ENCODE measurements at regions not wholly inside any gene's neighbourhood (a gene's known extent, or its start where the extent isn't known, plus 50 kb on each side); places are given as distances from the start of the nearest gene placed in this dataset.

DNA sequence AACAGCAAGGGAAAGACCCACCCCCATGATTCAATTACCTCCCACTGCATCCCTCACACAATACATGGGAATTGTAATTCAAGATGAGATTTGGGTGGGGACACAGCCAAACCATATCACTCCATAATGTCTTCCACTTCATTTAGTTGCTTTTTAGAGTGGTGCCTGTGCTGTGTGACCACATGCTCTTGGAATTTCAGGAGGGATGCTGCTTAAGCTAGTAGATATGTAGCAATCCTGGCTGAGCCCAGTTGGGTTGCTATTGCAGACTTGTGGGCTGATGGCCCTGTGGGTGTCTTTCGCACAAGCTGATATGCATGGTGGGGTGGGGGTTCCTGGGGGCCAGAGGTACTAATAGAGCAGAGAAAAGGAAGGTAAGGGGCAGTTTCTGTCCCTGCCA, 160.4 kb upstream of the SYT6 start:
- DNase-seq (ENCODE audit: low spot score) = no peak

DNA sequence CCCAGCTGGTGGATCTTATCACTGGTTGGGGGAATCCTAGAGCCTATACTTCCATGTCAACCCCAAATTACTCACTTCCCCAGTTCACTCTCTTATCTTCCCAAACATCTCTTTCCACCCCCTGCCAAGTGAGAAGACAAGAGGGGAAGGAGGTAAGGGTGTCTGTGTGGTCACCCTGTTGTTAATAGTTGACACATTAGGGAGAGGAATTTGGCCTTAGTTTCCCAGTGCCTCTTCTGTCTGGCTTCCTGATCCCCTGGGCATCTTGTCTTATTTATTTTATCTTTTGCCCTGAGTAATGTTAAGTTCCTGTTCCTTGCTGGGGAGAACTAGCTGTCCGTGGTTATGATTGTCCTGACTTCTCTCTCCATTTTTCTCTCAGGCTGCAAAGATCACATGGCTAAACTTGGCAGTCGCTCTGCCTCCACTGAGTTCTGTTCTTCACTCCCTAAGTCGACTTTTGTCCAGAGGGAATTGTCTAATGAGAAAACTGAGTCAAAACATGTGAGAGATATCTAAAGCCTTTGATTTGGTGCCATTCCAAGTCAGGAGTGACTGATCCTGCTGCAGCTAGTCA, 157.1 kb upstream of the SYT6 start:
- DNase-seq (ENCODE audit: low spot score) = no peak

- no peak for DNase-seq (ENCODE audit: low spot score)
Measured at GRCh38 chr1:114302821-114303220, 149.2 kb upstream of the SYT6 start.

- no peak for DNase-seq (ENCODE audit: low spot score)
Measured at GRCh38 chr1:114299331-114299975, 145.8 kb upstream of the SYT6 start.

- no peak for DNase-seq (ENCODE audit: low spot score)
Measured at GRCh38 chr1:114298008-114298407, 144.3 kb upstream of the SYT6 start.

DNA sequence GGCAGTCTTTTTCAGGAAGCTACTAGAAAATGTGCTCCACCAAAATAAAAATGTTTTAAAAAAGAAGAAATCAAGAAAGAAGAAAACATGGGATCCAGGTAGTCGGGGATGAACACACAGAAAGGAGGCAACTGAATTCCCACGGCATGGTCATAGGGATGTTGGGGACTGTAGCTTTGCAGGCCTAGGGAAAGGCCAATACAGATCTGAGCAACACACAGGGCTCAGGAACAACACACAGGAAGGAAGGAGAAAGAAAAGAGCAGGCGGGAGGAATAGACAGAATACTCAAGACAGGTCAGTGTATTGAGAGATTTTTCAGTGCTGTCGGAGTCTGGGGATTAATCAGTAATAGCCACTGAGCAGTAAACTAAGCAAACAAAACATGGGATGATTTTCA, 142.7 kb upstream of the SYT6 start:
- DNase-seq (ENCODE audit: low spot score) = no peak

DNA sequence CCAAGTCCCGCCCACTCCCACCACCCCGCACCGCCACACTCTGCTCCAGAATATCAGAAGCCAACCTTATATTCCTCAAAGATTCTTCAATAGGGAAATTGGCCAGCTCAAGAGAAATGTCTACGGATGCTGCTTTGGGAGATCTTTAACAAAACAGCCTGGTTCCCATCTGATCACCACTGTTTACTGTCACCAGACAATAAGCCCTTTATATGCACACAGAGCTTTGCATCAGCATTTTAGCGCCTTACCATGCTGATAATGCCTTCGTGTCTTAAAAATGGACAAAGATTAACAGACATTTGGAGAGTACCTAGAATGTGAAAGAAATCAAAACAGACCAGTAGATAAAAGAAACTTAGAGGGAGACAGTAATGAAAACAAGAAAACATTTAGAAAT, 141.7 kb upstream of the SYT6 start:
- no peak for DNase-seq (ENCODE audit: low spot score)

DNA sequence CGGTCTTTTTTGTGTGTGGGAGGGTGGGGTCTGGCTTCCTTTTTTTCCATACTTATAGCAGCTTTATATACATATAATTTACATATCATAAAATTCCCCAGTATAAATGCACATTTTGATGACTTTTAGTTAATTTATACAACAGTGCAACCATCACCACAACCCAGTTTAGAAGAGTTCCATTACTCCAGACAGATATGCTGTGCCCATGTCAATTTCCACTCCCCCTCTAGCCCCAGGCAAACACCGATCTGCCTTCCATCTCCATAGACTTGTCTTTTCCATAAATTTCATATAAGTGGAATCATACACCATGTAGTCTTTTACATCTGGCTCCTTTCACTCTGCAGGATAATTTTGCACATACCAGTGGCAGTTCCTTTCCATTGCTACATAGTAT, 139.2 kb upstream of the SYT6 start:
- DNase-seq (ENCODE audit: low spot score) = no peak

DNA sequence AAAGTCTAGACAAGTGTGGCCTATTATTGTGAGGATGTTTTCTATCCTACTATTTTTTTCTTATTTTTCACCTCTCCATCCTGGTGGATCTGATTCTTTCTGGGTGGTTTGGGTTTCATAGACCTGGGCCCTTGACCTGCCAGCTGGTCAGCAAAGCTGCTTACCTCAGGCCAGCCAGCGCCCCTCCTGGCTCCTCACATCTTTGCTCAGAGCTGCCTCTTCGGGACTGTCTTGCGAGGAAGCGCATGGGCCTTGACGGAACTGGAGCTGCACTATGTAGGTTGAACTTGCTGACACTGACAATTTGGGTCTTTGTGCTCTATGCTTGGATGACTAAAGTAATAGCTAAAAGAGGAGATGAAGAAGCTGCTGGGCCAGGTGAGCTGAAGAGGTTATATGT, 138.5 kb upstream of the SYT6 start:
- DNase-seq (ENCODE audit: low spot score) = no peak

GRCh38 chr1:114290776-114291175, 137.1 kb upstream of the SYT6 start:
- no peak for DNase-seq (ENCODE audit: low spot score)

DNA sequence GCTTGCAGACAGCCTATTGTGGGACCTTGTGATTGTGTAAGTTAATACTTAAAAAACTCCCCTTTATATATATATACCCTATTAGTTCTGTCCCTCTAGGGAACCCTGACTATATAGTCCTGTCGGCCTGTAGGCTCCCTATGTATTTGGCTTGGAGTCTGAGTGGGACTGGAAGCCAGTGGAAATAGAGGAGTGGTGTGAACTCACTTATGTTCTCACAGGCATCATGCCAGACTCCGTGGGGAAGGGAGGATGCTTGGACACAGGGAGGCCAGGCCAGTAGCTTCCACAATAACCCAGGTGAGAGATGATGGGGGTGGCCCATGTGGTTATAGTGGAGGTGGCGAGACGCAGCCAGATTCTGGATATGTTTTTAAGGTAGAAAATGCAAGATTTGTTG, 136.7 kb upstream of the SYT6 start:
- DNase-seq (ENCODE audit: low spot score) = no peak

- no peak for DNase-seq (ENCODE audit: low spot score)
Measured at GRCh38 chr1:114289824-114290223, 136.2 kb upstream of the SYT6 start.

GRCh38 chr1:114289306-114289705, 135.6 kb upstream of the SYT6 start:
- DNase-seq (ENCODE audit: low spot score) = no peak

- DNase-seq (ENCODE audit: low spot score) = no peak
Measured at GRCh38 chr1:114286960-114287359, 133.3 kb upstream of the SYT6 start.

GRCh38 chr1:114286179-114286578, 132.5 kb upstream of the SYT6 start:
- DNase-seq (ENCODE audit: low spot score) = no peak

GRCh38 chr1:114282751-114283403, 129.2 kb upstream of the SYT6 start:
- DNase-seq (ENCODE audit: low spot score) = peak; percentile 76

GRCh38 chr1:114278911-114279310, 125.2 kb upstream of the SYT6 start:
- no peak for DNase-seq (ENCODE audit: low spot score)

- no peak for DNase-seq (ENCODE audit: low spot score)
Measured at GRCh38 chr1:114278430-114278829, 124.8 kb upstream of the SYT6 start.

- DNase-seq (ENCODE audit: low spot score) = no peak
Measured at GRCh38 chr1:114274621-114275317, 121.1 kb upstream of the SYT6 start.

DNA sequence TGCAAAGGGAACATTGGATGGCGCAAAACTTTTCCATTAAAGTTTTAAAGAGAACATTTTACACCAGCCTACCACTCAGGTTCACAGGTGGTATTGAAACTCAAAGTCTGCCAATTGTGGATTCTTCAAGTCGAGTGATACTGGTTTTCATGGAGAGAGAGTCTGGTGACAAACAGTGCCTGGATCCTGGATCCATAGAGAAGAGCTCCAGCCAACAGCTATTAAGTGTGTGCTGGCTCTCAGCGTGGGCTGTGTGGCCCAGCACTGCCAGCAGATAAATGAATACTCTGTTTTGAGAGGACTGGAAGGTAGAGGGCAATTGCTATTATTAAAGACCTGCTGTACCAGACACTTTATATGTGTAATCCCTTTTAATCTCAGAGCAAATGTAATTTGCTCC, 118.9 kb upstream of the SYT6 start:
- DNase-seq (ENCODE audit: low spot score) = no peak

GRCh38 chr1:114270718-114271117, 117.0 kb upstream of the SYT6 start:
- DNase-seq (ENCODE audit: low spot score) = no peak

- DNase-seq (ENCODE audit: low spot score) = no peak
Measured at GRCh38 chr1:114270282-114270681, 116.6 kb upstream of the SYT6 start.

DNA sequence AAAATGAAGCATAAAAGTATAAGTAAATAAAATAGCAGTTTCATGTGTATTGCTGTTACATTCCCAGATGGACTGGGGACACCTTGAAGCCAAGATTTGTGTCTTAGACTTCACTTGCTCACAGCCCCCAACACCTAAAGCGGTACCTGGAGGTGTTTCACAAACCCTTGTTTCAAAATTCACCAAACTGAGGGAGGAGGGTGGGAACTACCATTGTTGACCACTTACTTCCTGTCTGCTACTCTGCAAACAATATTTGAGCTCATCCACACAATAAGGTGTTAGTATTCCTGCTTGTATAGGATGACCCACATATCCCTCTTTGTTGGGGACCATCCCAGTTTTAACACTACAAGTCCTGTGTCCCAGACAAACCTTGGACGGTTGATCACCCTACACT, 115.9 kb upstream of the SYT6 start:
- DNase-seq (ENCODE audit: low spot score) = no peak

Measured in hematopoietic multipotent progenitor cell treated with erythropoietin and hydrocortisone succinate and interleukin-3 and kit ligand, for 15 days (in vitro differentiated cells).